GM12872 (cell line): ENCODE measurements at regions not wholly inside any gene's neighbourhood (a gene's known extent, or its start where the extent isn't known, plus 50 kb on each side); places are given as distances from the start of the nearest gene placed in this dataset.

Source experiments
- TF ChIP-seq, protein P1 (sequence below): IDR thresholded peaks from 3 replicates; pipeline ENCODE4 v1.5.1; 2011; ENCODE audit warnings: low read depth, mild to moderate bottlenecking, low read length, moderate library complexity; ENCODE audit not compliant: insufficient read depth

DNA sequence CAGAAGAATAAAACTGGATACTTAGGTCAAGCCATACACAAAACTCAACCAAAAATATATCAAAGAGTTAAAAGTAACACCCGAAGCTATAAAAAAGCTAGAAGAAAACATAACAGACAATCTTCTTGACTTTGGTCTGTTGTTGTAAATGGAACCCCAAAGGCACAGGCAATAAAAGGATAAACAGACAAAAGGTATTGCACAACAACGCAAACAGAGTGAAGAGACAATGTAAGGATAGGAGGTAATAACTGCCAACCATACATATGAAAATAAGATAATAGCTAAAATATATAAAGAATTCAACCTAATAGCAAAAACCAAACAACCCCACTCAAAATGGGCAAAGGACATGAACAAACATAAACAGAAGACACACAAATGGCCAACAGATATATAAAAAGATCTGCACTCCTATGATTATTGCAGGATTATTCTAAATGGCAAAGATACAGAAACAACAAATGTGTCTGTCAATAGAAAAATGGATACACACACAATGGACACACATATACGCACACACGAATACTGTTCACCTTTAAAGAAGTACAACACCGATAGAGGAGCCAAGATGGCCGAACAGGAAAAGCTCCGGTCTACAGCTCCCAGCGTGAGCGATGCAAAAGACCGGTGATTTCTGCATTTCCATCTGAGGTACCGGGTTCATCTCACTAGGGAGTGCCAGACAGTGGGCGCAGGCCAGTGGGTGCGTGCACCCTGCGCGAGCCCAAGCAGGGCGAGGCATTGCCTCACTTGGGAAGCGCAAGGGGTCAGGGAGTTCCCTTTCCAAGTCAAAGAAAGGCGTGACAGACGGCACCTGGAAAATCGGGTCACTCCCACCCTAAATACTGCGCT, 1137.1 kb downstream of the FSCB start:
- TF ChIP-seq, protein P1, sequence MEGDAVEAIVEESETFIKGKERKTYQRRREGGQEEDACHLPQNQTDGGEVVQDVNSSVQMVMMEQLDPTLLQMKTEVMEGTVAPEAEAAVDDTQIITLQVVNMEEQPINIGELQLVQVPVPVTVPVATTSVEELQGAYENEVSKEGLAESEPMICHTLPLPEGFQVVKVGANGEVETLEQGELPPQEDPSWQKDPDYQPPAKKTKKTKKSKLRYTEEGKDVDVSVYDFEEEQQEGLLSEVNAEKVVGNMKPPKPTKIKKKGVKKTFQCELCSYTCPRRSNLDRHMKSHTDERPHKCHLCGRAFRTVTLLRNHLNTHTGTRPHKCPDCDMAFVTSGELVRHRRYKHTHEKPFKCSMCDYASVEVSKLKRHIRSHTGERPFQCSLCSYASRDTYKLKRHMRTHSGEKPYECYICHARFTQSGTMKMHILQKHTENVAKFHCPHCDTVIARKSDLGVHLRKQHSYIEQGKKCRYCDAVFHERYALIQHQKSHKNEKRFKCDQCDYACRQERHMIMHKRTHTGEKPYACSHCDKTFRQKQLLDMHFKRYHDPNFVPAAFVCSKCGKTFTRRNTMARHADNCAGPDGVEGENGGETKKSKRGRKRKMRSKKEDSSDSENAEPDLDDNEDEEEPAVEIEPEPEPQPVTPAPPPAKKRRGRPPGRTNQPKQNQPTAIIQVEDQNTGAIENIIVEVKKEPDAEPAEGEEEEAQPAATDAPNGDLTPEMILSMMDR = no peak

DNA sequence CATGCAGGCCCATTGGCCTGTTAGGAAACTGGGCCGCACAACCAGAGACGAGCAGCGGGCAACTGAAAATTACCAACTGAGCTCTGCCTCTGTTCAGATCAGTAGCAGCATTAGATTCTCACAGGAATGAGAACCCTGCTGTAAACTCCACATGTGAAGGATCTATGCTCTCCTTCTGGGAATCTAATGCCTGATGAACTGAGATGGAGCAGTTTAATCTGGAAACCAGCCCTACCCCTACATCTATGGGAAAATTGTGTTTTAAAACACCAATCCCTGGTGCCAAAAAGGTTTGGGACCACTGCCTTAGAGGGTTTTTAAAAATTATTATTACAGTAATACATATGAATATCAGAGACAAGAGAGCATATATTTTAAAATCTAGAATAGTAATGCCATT, 1144.5 kb downstream of the FSCB start:
- TF ChIP-seq, protein P1 = no peak

DNA sequence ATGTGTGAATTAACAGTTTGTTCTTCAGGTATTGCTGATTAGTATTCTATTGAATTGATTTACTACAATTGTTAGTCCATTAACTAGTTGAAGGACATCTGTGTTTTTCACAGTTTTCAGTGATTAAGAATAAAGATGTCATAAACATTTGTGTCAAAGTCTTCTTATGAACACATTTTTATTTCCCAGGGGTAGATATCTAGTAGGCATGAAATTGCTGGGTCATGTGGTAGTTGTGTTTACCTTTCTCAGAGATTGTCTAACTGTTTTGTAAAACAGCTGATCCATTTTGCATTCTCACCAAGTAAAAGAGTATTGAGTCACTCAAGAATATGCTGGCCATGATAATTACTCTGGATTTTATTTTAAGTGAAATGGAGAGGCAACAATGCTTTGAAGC, 1145.3 kb downstream of the FSCB start:
- TF ChIP-seq, protein P1 = no peak

DNA sequence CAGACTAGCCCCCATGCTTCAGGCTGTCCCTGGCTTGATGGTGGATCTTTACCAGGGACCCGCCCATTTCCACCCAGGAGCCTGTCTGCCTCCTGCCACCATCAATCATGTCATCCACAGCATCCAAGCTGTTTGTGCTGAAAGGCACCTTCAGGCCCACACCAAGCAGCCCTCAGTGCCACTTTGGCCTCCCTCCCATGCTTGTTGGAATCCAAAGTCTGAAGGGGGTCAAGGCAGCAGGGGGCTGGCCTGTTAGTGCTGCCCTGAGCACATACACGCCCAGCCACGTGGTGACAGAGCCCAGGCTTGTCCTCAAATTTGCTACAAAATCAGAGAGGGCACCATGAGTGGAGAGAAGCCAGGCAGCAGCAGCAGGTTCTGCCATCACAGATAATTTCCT, 1146.8 kb downstream of the FSCB start:
- TF ChIP-seq, protein P1 = no peak

DNA sequence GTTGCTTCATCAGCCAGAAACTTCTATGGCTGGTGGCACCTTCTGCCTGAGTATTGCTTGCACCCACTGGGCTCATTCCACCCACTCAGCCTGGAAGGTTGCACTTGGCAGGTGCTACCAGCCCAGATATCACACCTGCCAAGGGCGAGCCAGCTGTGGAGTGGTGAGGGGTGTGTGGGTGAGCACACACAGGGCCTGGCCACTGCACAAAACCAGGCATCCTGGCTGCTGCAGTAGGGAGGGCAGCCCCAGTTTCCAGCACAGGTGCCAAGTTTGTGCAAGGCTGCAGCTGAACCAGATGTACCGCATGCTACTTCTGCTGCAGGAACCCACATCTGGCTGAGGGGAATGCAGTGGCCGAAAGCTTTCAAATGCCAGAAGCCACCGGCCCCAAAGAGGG, 1147.8 kb downstream of the FSCB start:
- TF ChIP-seq, protein P1 = no peak

DNA sequence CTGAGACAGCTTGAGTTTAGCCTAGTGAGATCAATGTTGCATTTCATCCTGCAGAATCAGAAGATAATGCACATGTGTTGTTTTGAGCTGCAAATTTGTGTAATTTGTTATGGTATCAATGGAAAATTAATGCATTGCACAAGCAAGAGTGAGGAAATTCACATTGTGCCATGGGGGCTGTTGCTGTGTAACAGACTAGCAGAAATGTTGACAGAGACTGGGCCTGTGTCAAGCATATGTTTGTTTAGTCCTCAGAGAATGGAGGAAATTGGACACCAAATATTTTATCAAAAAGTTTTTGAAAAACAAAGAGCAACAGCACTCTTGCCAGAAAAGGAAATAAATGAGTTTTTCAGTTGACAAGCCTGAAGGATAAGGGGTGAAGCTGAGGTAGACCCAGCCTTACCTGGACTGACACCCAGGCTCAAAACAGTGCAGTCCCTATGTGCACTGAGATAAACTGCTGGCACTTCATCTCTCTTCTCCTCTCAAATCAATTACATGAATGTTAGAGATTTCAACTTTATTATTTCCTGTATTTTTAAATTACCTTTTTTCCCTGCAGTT, 1150.0 kb downstream of the FSCB start:
- TF ChIP-seq, protein P1 = no peak

DNA sequence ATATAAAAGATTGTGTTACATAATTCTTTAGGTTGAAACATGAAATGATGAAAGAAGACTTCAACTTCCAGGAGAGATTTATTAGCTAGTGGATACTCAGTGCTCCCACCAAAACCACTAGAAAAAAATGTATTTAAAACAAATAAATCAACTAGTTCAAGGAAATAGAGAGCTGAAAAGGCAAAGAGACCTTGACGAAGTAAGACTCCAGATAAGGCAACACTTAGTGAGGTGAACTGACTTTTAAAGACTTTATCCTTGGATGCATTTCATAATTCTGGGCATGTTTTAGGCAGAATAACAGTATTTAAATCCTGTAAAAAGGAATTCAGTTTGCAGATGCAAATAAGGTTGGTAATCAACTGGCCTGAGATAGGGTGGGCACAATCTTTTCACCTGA, 1150.7 kb downstream of the FSCB start:
- TF ChIP-seq, protein P1 = no peak
